DOHH2 (cell line): ENCODE measurements at regions not wholly inside any gene's neighbourhood (a gene's known extent, or its start where the extent isn't known, plus 50 kb on each side); places are given as distances from the start of the nearest gene placed in this dataset.

ENCODE experiments used
- H3F3A ChIP-seq: fragments of 200-600 bp; sonication (generic), shearing (Covaris generic); 2 replicates; pipeline ENCODE4 v1.6.0; 2016; ENCODE audit warnings: antibody characterized with exemption, mild to moderate bottlenecking; ENCODE audit not compliant: control insufficient read depth, insufficient read depth
- H3K27ac ChIP-seq: fragments of 200-600 bp; sonication (generic); 2 replicates; pipeline ENCODE4 v1.5.1; 2014; ENCODE audit warnings: low read depth, mild to moderate bottlenecking, low read length, moderate library complexity
- H3K27me3 ChIP-seq: fragments of 200-600 bp; sonication (generic); 2 replicates; pipeline ENCODE4 v1.6.1; 2014; ENCODE audit warnings: mild to moderate bottlenecking, low read length, mixed read lengths; ENCODE audit not compliant: control insufficient read depth
- H3K36me3 ChIP-seq: fragments of 200-600 bp; sonication (generic); 2 replicates; pipeline ENCODE4 v1.6.1; 2014; ENCODE audit warnings: mild to moderate bottlenecking, low read length, moderate library complexity, mixed read lengths; ENCODE audit not compliant: control insufficient read depth
- H3K4me1 ChIP-seq: fragments of 200-600 bp; sonication (generic); 2 replicates; pipeline ENCODE4 v1.6.1; 2014; ENCODE audit warnings: mild to moderate bottlenecking, low read length, mixed read lengths; ENCODE audit not compliant: control insufficient read depth
- H3K4me2 ChIP-seq: fragments of 200-600 bp; sonication (generic); 2 replicates; pipeline ENCODE4 v1.6.0; 2014; ENCODE audit warnings: mild to moderate bottlenecking, low read length, moderate library complexity
- H3K4me3 ChIP-seq: fragments of 200-600 bp; sonication (generic); 2 replicates; pipeline ENCODE4 v1.5.1; 2014; ENCODE audit warnings: mild to moderate bottlenecking, low read length, mixed read lengths
- H3K79me2 ChIP-seq: fragments of 200-600 bp; sonication (generic); 2 replicates; pipeline ENCODE4 v1.6.1; 2014; ENCODE audit warnings: mild to moderate bottlenecking, low read length, mixed read lengths; ENCODE audit not compliant: control insufficient read depth
- H3K9me2 ChIP-seq: fragments of 200-600 bp; sonication (generic); replicated peaks from 2 replicates; pipeline ENCODE4 v1.6.1; 2014; ENCODE audit warnings: mild to moderate bottlenecking, low read length, mixed read lengths; ENCODE audit not compliant: control insufficient read depth
- H3K9me3 ChIP-seq: fragments of 200-600 bp; sonication (generic); 2 replicates; pipeline ENCODE4 v1.6.1; 2014; ENCODE audit warnings: antibody characterized with exemption, low read length, mixed read lengths; ENCODE audit not compliant: control insufficient read depth, insufficient read depth
- H4K20me1 ChIP-seq: fragments of 200-600 bp; sonication (generic); 2 replicates; pipeline ENCODE4 v1.6.0; 2014; ENCODE audit warnings: low read depth, mild to moderate bottlenecking, antibody characterized with exemption, low read length, moderate library complexity; ENCODE audit not compliant: control insufficient read depth, insufficient read depth
- CTCF ChIP-seq: fragments of 200-600 bp; sonication (generic); IDR thresholded peaks from one replicate; pipeline ENCODE4 v1.5.1; 2014; ENCODE audit warnings: antibody characterized with exemption, mild to moderate bottlenecking, low read depth, low read length; ENCODE audit not compliant: poor library complexity, severe bottlenecking
- EZH2phosphoT487 ChIP-seq: fragments of 200-600 bp; sonication (generic); IDR thresholded peaks from 2 replicates; pipeline ENCODE4 v1.6.1; 2017; ENCODE audit warnings: borderline replicate concordance, mild to moderate bottlenecking, antibody characterized with exemption, low read length, moderate library complexity, mixed read lengths

DNA sequence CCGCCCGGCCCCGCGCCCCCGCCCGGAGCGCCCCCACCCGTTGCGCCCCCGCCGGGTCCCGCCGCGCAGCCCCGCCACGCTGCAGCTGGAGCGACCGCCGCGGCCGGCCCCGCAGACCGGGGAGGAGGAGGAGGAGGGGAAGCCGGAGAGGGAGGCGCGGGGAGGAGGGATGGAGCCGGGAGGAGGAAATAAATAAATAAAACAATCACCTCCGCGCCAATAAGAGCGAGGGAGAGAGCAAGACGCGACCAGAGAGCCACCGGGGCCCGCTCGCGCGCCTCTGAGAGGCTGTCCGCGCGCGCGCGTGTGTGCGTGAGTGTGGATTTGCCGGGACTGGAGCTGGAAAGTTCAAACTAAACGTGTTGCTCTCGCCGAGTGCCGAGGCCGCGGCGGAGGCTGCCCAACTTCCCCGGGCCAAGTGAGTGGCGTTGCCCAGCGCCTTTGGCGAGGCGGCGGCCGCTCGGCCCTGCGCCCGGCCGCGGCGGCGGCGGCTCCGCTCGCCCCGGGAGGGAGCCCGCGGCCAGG is 2184.4 kb upstream of the TENM3 start:
- peaks cover 10% of the 10 kb centered on the region for H3K27me3 ChIP-seq
- H3K9me2 ChIP-seq: no peaks in the 10 kb centered on the region
- H3K27ac ChIP-seq: no peak overlapping the region
- no peaks in the 10 kb centered on the region for H3K79me2 ChIP-seq
- H3K9me3 ChIP-seq: no peaks in the 10 kb centered on the region
- TF ChIP-seq CTCF (no peak), EZH2phosphoT487 (no peak)
- no peak overlapping the region for H3K4me3 ChIP-seq
- H4K20me1 ChIP-seq: no peaks in the 10 kb centered on the region
- H3K4me2 ChIP-seq: no peak overlapping the region
- H3F3A ChIP-seq: no peaks in the 10 kb centered on the region
- no peaks in the 10 kb centered on the region for H3K36me3 ChIP-seq
- H3K4me1 ChIP-seq: no peaks in the 10 kb centered on the region

DNA sequence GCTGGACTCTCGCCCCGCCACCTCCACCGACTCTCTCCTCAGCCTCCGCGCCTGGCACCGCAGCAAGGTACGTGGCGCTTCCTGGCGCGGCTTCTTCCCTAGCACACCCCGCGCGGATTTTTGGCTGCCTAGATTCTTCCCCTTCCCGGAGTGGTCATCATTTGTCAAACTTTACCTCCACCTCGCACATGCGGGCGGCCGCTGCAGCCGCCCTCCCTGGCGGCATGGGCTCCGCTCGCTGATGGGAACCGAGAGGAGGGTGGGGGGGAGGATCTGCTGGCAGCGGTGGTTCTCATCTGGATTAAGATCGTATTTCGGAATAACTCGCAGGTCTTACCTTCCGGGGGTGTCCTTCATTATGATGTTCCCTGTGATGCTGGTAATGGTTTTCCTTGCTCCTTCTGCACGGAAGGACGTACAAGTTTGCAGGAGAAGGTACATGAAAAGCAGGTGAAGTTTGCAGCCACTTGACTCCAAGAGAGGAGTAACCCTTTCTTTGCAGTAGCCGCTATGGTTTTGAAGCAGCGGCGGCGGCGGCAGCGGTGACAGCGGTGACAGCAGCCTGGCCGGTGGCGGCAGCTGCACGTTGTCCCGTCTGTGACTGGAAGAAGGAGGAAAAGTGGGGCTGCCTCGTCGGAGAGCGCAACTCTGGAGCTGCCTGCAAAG is 2183.9 kb upstream of the TENM3 start:
- Histone ChIP-seq H3K9me2 (no peaks in the 10 kb centered on the region), H4K20me1 (no peaks in the 10 kb centered on the region), H3K4me1 (no peaks in the 10 kb centered on the region), H3K4me3 (no peak overlapping the region), H3K27ac (no peak overlapping the region), H3K4me2 (no peak overlapping the region), H3K79me2 (no peaks in the 10 kb centered on the region), H3K9me3 (no peaks in the 10 kb centered on the region), H3K36me3 (no peaks in the 10 kb centered on the region), H3K27me3 (peaks cover 10% of the 10 kb centered on the region), H3F3A (no peaks in the 10 kb centered on the region)
- TF ChIP-seq CTCF (no peak), EZH2phosphoT487 (no peak)

DNA sequence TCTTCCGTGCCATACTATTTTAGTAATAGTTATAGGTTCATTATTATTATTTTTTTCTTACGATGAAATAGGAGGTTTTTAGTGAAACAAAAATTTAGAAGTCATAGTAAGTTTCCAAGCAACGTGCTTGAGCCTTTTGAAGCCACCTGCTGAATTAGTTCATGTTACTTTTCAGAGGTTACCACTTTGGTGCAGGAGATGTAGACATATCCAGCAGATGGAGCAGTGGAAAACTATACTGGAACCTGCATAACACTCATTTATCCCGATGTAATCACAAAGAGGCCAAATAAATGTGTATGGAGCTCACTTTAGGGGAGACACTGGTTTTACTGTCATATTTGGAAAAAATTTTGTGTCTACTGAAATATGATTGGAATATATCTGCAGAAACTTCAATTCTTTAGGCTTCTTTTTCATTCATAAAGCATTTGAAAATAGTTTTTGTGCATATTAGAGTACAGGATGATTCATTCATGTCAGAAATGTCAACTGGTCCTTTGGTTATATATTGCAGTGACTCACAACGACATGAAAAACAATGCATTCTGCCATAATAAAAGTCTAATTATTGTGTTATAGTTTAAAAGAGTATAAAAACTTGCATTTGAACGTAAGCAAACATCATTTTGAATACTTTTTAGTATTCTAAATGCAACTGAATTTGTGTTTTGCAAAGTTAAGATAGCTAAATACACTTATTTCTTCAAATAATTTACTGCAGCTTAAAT is 2182.9 kb upstream of the TENM3 start:
- Histone ChIP-seq H3K4me1 (no peaks in the 10 kb centered on the region), H3F3A (no peaks in the 10 kb centered on the region), H3K4me2 (no peak overlapping the region), H4K20me1 (no peaks in the 10 kb centered on the region), H3K36me3 (no peaks in the 10 kb centered on the region), H3K27ac (no peak overlapping the region), H3K9me3 (no peaks in the 10 kb centered on the region), H3K79me2 (no peaks in the 10 kb centered on the region), H3K4me3 (no peak overlapping the region), H3K9me2 (no peaks in the 10 kb centered on the region), H3K27me3 (peaks cover 10% of the 10 kb centered on the region)
- TF ChIP-seq CTCF: no peak
- TF ChIP-seq EZH2phosphoT487: no peak
